GM18951 (cell line): ENCODE measurements at regions not wholly inside any gene's neighbourhood (a gene's known extent, or its start where the extent isn't known, plus 50 kb on each side); places are given as distances from the start of the nearest gene placed in this dataset.

Experiments
- POLR2A ChIP-seq: IDR thresholded peaks from 4 replicates; pipeline ENCODE4 v1.6.1; 2011; ENCODE audit warnings: mild to moderate bottlenecking; ENCODE audit not compliant: insufficient read length, insufficient read depth; ENCODE audit errors: extremely low read depth
- in situ Hi-C: fragments of 300-500 bp; cut with MboI; formaldehyde crosslinking; loops from one replicate; pipeline ENCODE4 v1.12.0; 2022; ENCODE audit warnings: low sequenced_read_pairs, mixed read lengths, inconsistent platforms; ENCODE audit not compliant: unreplicated experiment

GRCh38 chr12:107462428-107463332 is 222.9 kb upstream of the PWP1 start:
- no peak for TF ChIP-seq POLR2A
- in situ Hi-C loops: no loop called here

GRCh38 chr12:107464644-107465043 is 221.0 kb upstream of the PWP1 start:
- TF ChIP-seq POLR2A: no peak

GRCh38 chr12:107465625-107466024 is 220.0 kb upstream of the PWP1 start:
- TF ChIP-seq POLR2A: no peak
- in situ Hi-C loops: no loop called here

More at GRCh38 chr12:107464644-107465043, 221.0 kb upstream of the PWP1 start:
- in situ Hi-C loops: no loop called here

- TF ChIP-seq POLR2A: no peak
- in situ Hi-C loops: no loop called here
Measured at GRCh38 chr12:107467716-107468115, 217.9 kb upstream of the PWP1 start.

GRCh38 chr12:107468182-107468581 is 217.4 kb upstream of the PWP1 start:
- in situ Hi-C loops: no loop called here
- no peak for TF ChIP-seq POLR2A

GRCh38 chr12:107469011-107469410 is 216.6 kb upstream of the PWP1 start:
- in situ Hi-C loops: no loop called here
- no peak for TF ChIP-seq POLR2A

GRCh38 chr12:107470645-107471044 is 215.0 kb upstream of the PWP1 start:
- no peak for TF ChIP-seq POLR2A
- in situ Hi-C loops: no loop called here

GRCh38 chr12:107472308-107472707 is 213.3 kb upstream of the PWP1 start:
- no peak for TF ChIP-seq POLR2A
- in situ Hi-C loops: no loop called here

GRCh38 chr12:107474099-107474498 is 211.5 kb upstream of the PWP1 start:
- no peak for TF ChIP-seq POLR2A
- in situ Hi-C loops: no loop called here

- TF ChIP-seq POLR2A: no peak
- in situ Hi-C loops: no loop called here
Measured at GRCh38 chr12:107474639-107475539, 210.7 kb upstream of the PWP1 start.

GRCh38 chr12:107475900-107476299 is 209.7 kb upstream of the PWP1 start:
- TF ChIP-seq POLR2A: no peak
- in situ Hi-C loops: no loop called here

- in situ Hi-C loops: no loop called here
- TF ChIP-seq POLR2A: no peak
Measured at GRCh38 chr12:107477018-107477417, 208.6 kb upstream of the PWP1 start.

- in situ Hi-C loops: no loop called here
- no peak for TF ChIP-seq POLR2A
Measured at GRCh38 chr12:107477947-107478610, 207.5 kb upstream of the PWP1 start.
